AG09309 (cell line): ENCODE measurements at regions not wholly inside any gene's neighbourhood (a gene's known extent, or its start where the extent isn't known, plus 50 kb on each side); places are given as distances from the start of the nearest gene placed in this dataset.
"Not testable (repeated sequence)": the region's sequence is repeated elsewhere in the genome, so short reads cannot be mapped to it uniquely, and the experiment has no call there.

Source experiments
- DNase-seq: peaks from one replicate; pipeline ENCODE4 v3.0.0-alpha.2; 2010; ENCODE audit warnings: low read depth
- H3K4me3 ChIP-seq: 2 replicates; pipeline ENCODE4 v1.5.1; 2011; ENCODE audit warnings: mild to moderate bottlenecking, low read depth, low read length, moderate library complexity; ENCODE audit not compliant: control insufficient read depth
- TF ChIP-seq, protein P1 (sequence below): IDR thresholded peaks from 2 replicates; pipeline ENCODE4 v1.5.1; 2011; ENCODE audit warnings: mild to moderate bottlenecking, low read depth, low read length, inconsistent platforms; ENCODE audit not compliant: insufficient read depth, control insufficient read depth; ENCODE audit errors: missing control alignments

DNA sequence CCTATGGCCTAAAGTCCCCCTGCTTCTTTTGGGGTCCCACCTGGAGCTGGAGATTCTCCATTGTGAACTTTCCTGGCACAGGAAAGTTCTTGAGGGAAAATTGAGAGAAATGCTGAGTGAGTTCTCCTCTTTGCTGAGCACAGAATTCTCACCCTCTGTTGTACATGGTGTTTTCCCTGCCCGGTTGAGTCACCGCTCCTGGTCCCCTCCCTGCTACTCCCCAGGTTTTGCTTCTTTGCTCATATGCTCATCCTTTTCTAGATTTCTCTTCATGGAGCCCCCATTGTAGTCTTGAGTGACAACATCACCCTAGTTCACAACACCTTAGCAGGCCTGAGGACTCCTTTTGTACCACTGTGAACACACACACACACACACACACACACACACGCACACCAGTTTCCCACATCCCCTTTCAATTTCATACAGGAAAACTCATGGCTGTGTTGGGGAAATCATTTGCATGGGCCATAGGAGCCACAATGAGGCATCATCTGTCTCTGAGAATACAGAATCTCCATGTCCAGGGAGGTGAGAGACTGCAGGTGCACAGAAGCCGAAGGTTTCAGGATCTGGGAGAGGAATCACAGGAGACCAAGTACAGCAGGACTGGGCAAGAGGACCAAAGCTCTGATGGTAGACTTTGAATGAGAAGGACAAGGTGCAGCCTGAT is 585.3 kb downstream of the GOLGA6L6 start:
- no peak overlapping the region for H3K4me3 ChIP-seq
- DNase-seq = no peak
- TF ChIP-seq, protein P1, sequence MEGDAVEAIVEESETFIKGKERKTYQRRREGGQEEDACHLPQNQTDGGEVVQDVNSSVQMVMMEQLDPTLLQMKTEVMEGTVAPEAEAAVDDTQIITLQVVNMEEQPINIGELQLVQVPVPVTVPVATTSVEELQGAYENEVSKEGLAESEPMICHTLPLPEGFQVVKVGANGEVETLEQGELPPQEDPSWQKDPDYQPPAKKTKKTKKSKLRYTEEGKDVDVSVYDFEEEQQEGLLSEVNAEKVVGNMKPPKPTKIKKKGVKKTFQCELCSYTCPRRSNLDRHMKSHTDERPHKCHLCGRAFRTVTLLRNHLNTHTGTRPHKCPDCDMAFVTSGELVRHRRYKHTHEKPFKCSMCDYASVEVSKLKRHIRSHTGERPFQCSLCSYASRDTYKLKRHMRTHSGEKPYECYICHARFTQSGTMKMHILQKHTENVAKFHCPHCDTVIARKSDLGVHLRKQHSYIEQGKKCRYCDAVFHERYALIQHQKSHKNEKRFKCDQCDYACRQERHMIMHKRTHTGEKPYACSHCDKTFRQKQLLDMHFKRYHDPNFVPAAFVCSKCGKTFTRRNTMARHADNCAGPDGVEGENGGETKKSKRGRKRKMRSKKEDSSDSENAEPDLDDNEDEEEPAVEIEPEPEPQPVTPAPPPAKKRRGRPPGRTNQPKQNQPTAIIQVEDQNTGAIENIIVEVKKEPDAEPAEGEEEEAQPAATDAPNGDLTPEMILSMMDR = no peak

DNA sequence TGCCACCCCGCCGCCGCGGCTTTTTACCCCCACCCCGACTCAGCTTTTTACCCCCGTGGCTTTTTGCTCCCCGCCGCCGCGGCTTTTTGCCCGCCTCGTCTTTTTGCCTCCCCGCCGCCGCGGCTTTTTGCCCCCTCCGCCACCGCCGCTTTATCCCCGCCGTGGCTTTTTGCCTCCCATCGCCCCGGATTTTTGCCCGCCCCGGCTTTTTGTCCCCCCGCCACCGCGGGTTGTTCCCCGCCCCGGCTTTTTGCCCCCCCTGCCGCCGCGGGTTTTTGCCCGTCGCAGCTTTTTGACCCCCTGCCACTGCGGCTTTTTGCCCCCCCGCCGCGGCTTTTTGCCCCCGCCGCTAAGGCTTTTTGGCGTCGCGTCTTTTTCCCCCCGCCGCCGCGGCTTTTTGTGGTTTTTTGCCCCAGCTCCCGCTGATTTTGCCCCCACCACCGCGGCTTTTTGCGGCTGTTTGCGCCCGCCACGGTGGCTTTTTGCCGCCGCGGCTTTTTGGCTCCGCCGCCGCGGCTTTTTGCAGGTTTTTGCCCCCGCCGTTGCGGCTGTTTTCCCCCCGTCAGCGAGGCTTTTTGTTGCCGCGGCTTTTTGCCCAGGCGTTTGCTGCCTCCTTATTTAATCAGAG is 597.2 kb downstream of the GOLGA6L6 start:
- no peak overlapping the region for H3K4me3 ChIP-seq
- TF ChIP-seq, protein P1 = no peak
- DNase-seq = no peak

DNA sequence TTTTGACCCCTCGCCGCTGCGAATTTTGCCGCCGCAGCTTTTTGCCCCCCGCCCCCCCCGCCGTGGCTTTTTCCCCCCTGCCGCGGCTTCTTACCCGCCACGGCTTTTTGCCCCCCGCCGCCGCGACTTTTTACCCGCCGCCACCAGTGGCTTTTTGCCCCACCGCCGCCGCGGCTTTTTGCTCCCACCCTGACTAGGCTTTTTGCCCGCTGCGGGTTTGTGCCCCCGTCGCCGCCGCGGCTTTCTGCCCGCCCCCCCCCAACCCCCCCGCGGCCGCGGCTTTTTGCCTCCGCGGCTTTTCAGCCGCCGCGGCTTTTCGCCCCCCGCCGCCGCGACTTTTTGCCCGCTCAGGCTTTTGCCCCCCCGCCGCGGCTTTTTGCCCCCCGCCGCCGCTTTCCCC is 598.1 kb downstream of the GOLGA6L6 start:
- TF ChIP-seq, protein P1 = no peak
- no peak for DNase-seq
- H3K4me3 ChIP-seq = no peak overlapping the region

DNA sequence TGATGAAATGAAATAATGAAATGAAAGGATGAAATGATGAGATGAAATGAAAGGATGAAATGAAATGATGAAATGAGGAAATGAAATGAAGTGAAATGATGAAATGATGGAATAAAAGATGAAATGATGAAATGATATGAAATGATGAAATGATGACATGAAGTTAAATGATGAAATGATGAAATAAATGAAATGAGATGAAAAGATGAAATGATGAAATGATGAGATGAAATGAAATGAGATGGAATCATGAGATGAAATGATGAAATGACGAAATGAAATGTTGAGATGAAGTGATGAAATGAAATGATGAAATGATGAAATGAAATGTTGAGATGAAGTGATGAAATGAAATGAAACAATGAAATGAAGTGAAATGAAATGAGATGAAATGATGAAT is 638.3 kb downstream of the GOLGA6L6 start:
- not testable (repeated sequence) for DNase-seq, H3K4me3 ChIP-seq

DNA sequence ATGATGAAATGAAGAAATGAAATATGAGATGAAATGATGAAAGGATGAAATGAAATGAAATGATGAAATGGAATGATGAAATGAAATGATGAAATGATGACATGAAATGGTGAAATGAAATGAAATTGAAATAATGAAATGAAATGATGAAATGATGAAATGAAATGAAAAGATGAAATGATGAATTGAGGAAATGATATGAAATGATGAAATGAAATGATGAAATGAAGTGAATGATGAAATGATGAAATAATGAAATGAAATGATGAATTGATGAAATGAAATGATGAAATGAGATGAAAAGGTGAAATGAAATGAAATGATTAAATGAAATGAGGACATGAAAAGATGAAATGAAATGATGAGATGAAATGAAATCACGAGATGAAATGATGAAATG is 639.2 kb downstream of the GOLGA6L6 start:
- not testable (repeated sequence) for H3K4me3 ChIP-seq, DNase-seq

DNA sequence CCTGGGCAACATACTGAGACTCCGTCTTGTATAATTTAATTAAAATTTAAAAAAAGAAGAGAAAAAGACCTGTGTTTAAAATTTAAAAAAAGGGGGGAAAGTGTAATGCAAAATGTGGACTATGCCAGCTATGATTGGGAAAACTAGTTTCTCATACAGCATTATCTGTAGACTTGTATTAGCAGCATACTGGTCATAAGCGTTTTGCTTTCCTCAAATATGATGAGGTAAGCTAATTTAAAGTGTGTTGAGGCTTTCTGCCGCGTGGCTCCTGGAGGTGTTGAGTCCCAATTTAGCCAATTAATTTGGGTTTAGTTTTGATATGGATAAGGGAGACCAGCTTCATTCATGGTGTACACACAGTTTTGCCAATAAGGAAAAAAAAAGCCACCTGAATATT is 640.2 kb downstream of the GOLGA6L6 start:
- DNase-seq, H3K4me3 ChIP-seq: not testable (repeated sequence)

DNA sequence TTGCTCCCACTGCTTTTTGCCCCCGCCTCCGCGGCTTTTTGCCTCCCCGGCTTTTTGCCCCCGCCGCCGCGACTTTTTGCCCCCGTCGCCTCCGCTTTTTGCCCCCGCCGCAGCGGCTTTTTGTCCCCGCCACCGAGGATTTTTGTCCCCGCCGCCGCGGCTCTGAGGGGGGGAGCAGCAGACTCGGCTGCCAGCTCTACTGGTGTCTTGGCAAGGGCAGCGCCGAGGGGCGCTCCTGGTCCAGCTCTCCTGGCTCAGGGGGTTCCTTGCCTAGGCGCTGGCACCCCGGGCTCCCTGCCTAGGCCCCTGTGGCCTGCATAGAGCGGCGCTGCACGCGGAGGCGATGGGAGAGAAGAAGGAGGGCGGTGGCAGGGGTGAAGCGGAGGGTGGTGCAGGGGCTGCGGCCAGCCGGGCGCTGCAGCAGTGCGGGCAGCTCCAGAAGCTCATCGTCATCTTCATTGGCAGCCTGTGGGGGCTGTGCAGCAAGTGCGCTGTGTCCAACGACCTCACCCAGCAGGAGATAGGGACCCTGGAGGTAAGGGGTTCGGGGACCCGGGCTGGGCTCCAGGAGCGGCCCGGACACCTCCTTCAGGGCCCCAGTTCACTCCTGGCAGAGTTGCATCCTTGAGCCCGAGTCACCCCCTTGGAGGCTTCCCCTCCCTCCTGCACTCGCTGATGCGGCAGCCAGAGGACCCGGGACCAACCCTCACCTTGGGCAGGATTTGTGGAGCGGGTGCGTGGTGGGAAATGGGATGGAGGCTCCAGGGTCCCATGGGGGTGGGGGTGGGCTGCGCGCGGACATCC is 642.4 kb downstream of the GOLGA6L6 start:
- DNase-seq = no peak
- TF ChIP-seq, protein P1 = no peak
- no peak overlapping the region for H3K4me3 ChIP-seq

DNA sequence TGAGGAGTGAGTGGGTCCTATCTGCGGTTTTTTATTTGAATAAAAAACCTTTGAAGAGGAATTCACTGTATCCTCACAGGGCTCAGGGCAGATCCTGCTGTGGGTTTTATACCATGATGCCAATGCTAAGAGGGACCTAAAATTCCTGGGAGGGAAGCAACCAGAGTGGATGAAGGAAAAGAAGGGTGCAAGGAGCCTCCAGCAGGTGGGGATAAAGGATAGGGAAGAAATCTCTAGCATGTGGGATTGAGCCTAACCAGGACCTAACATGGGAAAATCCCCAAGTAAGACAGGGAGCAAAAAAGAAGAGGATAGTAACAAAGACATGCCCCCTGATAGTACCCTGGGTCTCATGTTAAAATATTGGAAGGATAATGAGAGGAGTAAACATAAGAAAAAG is 652.8 kb downstream of the GOLGA6L6 start:
- DNase-seq, H3K4me3 ChIP-seq: not testable (repeated sequence)

DNA sequence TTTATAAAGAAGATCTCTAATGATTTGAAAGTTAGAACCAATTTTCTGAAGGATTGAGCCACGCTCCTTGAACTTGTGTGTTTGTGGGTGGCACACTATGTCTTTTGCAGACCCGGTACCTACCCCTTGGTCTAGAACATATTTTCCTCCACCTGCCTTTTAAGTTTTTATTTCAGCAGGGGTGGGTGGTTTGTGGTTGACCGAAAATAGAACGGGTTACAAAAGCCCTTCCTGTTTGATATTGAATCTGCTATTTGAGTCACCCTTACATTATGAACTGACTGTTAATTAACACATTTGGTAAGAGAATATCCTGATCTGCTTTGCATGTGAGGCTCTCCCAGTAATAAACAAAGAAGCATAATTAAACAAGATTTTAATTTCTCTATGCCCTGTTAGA is 697.5 kb downstream of the GOLGA6L6 start:
- DNase-seq, H3K4me3 ChIP-seq: not testable (repeated sequence)
